ENCODE measurements at regions not wholly inside any gene's neighbourhood (a gene's known extent, or its start where the extent isn't known, plus 50 kb on each side); places are given as distances from the start of the nearest gene placed in this dataset.

DNA sequence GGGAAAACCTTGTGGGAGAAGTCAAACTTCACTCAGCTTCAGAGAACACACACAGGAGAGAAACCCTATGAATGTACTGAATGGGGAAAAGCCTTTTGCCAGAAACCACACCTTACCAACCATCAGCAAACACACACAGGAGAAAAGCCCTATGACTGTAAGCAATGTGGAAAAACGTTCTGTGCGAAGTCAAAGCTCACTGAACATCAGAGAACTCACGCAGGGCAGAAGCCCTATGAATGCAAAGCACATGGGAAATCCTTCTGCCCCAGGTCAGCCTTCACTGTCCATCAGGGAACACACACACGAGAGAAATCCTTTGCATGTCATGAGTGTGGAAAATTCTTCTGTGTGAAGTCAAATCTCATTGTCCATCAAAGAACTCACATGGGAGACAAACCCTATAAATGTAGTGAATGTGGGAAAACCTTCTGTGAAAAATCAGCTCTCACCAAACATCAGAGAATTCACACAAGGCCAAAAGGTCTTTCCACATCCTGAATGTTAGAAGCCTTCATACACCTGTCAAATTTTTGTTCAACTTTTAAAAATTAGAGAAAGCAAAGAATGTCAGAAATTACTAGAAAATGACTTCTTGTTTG lies 199.4 kb downstream of the SMIM20 start:
- no peak for ATAC-seq
- no peak for TF ChIP-seq TCF4 (CRISPR knock-in tag; IDR thresholded peaks at IDR 0.05; ENCODE audit: borderline replicate concordance)
- TF ChIP-seq ZC3H10 (CRISPR knock-in tag; IDR thresholded peaks at IDR 0.05): no peak
- TF ChIP-seq ZNF70 (CRISPR knock-in tag; IDR thresholded peaks at IDR 0.05): no peak
- no peak for TF ChIP-seq ISL1 (CRISPR knock-in tag; IDR thresholded peaks at IDR 0.05)
- TF ChIP-seq ESRRG (CRISPR knock-in tag; IDR thresholded peaks at IDR 0.05): no peak

GRCh38 chr4:26116057-26116456 lies 202.0 kb downstream of the SMIM20 start:
- TF ChIP-seq, protein P1, sequence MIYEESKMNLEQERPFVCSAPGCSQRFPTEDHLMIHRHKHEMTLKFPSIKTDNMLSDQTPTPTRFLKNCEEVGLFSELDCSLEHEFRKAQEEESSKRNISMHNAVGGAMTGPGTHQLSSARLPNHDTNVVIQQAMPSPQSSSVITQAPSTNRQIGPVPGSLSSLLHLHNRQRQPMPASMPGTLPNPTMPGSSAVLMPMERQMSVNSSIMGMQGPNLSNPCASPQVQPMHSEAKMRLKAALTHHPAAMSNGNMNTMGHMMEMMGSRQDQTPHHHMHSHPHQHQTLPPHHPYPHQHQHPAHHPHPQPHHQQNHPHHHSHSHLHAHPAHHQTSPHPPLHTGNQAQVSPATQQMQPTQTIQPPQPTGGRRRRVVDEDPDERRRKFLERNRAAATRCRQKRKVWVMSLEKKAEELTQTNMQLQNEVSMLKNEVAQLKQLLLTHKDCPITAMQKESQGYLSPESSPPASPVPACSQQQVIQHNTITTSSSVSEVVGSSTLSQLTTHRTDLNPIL (CRISPR knock-in tag; IDR thresholded peaks at IDR 0.05; ENCODE audit: low read depth): peak; percentile 48; the same call in 1 of the 2 replicates
- TF ChIP-seq SNAI2 (CRISPR knock-in tag; IDR thresholded peaks at IDR 0.05): no peak
- peak; percentile 65 for TF ChIP-seq ISL1 (CRISPR knock-in tag; IDR thresholded peaks at IDR 0.05)
- TF ChIP-seq RARB (CRISPR knock-in tag; IDR thresholded peaks at IDR 0.05): peak; percentile 55; the same call in 1 of the 2 replicates
- peak; percentile 61; the same call in 1 of the 2 replicates for TF ChIP-seq TOX (CRISPR knock-in tag; IDR thresholded peaks at IDR 0.05; ENCODE audit: borderline replicate concordance)
- ATAC-seq: peak; percentile 88

- no peak for ATAC-seq
- no peak for TF ChIP-seq ZNF565 (CRISPR knock-in tag; conservative IDR thresholded peaks at IDR 0.05; ENCODE audit: low read depth)
- TF ChIP-seq PPARA (CRISPR knock-in tag; IDR thresholded peaks at IDR 0.05; ENCODE audit: borderline replicate concordance): no peak
- TF ChIP-seq, protein P2, sequence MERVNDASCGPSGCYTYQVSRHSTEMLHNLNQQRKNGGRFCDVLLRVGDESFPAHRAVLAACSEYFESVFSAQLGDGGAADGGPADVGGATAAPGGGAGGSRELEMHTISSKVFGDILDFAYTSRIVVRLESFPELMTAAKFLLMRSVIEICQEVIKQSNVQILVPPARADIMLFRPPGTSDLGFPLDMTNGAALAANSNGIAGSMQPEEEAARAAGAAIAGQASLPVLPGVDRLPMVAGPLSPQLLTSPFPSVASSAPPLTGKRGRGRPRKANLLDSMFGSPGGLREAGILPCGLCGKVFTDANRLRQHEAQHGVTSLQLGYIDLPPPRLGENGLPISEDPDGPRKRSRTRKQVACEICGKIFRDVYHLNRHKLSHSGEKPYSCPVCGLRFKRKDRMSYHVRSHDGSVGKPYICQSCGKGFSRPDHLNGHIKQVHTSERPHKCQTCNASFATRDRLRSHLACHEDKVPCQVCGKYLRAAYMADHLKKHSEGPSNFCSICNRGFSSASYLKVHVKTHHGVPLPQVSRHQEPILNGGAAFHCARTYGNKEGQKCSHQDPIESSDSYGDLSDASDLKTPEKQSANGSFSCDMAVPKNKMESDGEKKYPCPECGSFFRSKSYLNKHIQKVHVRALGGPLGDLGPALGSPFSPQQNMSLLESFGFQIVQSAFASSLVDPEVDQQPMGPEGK (CRISPR knock-in tag; IDR thresholded peaks at IDR 0.05; ENCODE audit: borderline replicate concordance): no peak
- TF ChIP-seq, protein P3, sequence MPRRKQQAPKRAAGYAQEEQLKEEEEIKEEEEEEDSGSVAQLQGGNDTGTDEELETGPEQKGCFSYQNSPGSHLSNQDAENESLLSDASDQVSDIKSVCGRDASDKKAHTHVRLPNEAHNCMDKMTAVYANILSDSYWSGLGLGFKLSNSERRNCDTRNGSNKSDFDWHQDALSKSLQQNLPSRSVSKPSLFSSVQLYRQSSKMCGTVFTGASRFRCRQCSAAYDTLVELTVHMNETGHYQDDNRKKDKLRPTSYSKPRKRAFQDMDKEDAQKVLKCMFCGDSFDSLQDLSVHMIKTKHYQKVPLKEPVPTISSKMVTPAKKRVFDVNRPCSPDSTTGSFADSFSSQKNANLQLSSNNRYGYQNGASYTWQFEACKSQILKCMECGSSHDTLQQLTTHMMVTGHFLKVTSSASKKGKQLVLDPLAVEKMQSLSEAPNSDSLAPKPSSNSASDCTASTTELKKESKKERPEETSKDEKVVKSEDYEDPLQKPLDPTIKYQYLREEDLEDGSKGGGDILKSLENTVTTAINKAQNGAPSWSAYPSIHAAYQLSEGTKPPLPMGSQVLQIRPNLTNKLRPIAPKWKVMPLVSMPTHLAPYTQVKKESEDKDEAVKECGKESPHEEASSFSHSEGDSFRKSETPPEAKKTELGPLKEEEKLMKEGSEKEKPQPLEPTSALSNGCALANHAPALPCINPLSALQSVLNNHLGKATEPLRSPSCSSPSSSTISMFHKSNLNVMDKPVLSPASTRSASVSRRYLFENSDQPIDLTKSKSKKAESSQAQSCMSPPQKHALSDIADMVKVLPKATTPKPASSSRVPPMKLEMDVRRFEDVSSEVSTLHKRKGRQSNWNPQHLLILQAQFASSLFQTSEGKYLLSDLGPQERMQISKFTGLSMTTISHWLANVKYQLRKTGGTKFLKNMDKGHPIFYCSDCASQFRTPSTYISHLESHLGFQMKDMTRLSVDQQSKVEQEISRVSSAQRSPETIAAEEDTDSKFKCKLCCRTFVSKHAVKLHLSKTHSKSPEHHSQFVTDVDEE (CRISPR knock-in tag; IDR thresholded peaks at IDR 0.05): no peak
- no peak for TF ChIP-seq OSR1 (CRISPR knock-in tag; IDR thresholded peaks at IDR 0.05)
- TF ChIP-seq, protein P1 (CRISPR knock-in tag; IDR thresholded peaks at IDR 0.05; ENCODE audit: low read depth): no peak
- TF ChIP-seq ZNF8 (CRISPR knock-in tag; IDR thresholded peaks at IDR 0.05): no peak
- TF ChIP-seq ZFP3 (CRISPR knock-in tag; IDR thresholded peaks at IDR 0.05): no peak
- TF ChIP-seq, protein P4, sequence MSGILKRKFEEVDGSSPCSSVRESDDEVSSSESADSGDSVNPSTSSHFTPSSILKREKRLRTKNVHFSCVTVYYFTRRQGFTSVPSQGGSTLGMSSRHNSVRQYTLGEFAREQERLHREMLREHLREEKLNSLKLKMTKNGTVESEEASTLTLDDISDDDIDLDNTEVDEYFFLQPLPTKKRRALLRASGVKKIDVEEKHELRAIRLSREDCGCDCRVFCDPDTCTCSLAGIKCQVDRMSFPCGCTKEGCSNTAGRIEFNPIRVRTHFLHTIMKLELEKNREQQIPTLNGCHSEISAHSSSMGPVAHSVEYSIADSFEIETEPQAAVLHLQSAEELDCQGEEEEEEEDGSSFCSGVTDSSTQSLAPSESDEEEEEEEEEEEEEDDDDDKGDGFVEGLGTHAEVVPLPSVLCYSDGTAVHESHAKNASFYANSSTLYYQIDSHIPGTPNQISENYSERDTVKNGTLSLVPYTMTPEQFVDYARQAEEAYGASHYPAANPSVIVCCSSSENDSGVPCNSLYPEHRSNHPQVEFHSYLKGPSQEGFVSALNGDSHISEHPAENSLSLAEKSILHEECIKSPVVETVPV (CRISPR knock-in tag; IDR thresholded peaks at IDR 0.05): no peak
- no peak for TF ChIP-seq CSDC2 (CRISPR knock-in tag; IDR thresholded peaks at IDR 0.05)
- no peak for TF ChIP-seq SNAI2 (CRISPR knock-in tag; IDR thresholded peaks at IDR 0.05)
- no peak for TF ChIP-seq ZFP30 (CRISPR knock-in tag; IDR thresholded peaks at IDR 0.05)
- no peak for TF ChIP-seq ISL1 (CRISPR knock-in tag; IDR thresholded peaks at IDR 0.05)
- no peak for TF ChIP-seq TCF4 (CRISPR knock-in tag; IDR thresholded peaks at IDR 0.05; ENCODE audit: borderline replicate concordance)
- no peak for TF ChIP-seq RARB (CRISPR knock-in tag; IDR thresholded peaks at IDR 0.05)
- TF ChIP-seq, protein P5, sequence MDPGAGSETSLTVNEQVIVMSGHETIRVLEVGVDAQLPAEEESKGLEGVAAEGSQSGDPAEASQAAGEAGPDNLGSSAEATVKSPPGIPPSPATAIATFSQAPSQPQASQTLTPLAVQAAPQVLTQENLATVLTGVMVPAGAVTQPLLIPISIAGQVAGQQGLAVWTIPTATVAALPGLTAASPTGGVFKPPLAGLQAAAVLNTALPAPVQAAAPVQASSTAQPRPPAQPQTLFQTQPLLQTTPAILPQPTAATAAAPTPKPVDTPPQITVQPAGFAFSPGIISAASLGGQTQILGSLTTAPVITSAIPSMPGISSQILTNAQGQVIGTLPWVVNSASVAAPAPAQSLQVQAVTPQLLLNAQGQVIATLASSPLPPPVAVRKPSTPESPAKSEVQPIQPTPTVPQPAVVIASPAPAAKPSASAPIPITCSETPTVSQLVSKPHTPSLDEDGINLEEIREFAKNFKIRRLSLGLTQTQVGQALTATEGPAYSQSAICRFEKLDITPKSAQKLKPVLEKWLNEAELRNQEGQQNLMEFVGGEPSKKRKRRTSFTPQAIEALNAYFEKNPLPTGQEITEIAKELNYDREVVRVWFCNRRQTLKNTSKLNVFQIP (CRISPR knock-in tag; IDR thresholded peaks at IDR 0.05; ENCODE audit: borderline replicate concordance, low read depth): no peak
- TF ChIP-seq ZNF70 (CRISPR knock-in tag; IDR thresholded peaks at IDR 0.05): no peak
- no peak for TF ChIP-seq ZC3H10 (CRISPR knock-in tag; IDR thresholded peaks at IDR 0.05)
- TF ChIP-seq ESRRG (CRISPR knock-in tag; IDR thresholded peaks at IDR 0.05): no peak
- TF ChIP-seq TOX (CRISPR knock-in tag; IDR thresholded peaks at IDR 0.05; ENCODE audit: borderline replicate concordance): no peak
Measured at GRCh38 chr4:26120098-26120825, 200.6 kb upstream of the RBPJ start.
